ENCODE measurements at regions not wholly inside any gene's neighbourhood (a gene's known extent, or its start where the extent isn't known, plus 50 kb on each side); places are given as distances from the start of the nearest gene placed in this dataset.

DNA sequence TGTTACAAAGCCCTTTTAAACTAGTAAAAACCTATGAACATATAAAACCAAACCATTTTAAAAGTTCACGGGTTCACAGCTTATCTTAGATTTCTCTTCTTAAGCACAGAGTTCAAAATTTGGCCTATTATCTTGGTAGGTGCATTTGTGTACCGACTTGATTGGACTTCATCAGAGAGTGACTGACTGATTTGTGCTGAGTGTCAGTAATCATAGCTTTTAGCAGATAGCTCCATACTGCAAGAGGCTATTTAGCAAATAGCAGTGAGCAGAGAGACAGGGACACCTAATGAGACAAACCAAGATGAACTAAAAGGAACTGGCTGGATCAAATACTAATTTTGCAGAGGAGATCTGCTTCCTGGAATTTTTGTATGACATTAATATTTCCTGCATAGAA lies 274.5 kb downstream of the PRR16 start:
- intact Hi-C loops (cut with DNase I), result no loop called here
- DNase-seq (no peak), ATAC-seq (no peak)

DNA sequence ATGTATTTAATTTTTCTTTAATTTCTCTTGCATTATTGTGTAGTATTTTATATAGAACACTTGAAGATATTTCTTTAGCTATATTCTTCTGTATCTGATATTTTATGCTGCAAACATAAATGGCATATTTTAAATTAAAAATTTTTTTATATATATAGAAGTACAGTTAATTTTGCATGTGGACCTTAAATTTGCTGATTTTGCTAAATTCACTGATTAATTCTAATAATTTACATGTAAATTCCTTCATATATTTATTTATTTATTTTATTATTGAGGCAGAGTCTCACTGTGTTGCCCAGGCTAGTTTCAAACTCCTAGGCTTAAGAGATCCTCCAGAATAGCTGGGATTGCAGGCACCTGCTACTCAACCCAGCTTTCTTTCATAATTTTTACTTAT lies 276.9 kb downstream of the PRR16 start:
- DNase-seq, result no peak
- intact Hi-C loops (cut with DNase I), result no loop called here
- ATAC-seq, result no peak

DNA sequence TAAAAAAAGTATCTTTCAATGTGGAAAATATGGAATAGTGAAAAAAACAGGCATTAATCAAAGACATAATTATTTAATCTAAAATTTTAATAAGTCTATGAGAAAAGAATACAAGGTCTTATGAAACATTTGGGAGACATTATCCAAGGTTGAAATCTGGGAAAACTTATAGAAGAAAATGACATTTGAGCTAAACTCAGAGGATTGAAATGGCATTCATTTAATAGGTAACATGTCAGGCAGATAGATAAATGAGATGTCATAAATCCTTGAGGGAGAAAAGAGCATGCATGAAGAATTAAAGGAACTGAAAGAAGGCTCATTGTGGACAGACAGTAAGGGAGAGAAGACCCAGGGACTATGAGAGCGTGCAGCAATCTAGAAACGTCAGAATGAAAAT lies 284.4 kb downstream of the PRR16 start:
- intact Hi-C loops (cut with DNase I), result no loop called here
- ATAC-seq (no peak), DNase-seq (no peak)

DNA sequence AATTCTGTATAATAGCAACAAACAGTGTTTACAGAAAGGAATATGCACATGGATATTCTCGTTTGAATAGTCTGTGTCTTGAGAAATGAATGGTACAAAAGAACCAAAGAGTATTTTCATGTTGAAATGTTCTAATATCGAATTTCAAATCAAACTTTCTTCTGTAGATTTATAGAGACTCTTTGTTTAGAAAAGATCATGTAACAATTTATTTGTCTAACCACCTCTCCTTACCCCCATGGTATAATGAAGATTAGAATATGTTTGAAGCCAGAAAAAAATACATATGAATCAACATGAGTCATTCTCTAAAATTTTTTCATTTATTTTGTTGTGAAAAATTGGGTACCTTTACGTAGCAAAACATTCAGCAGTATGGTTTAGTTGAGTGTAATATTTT lies 285.6 kb downstream of the PRR16 start:
- intact Hi-C loops (cut with DNase I), result no loop called here
- DNase-seq (no peak), ATAC-seq (no peak)

DNA sequence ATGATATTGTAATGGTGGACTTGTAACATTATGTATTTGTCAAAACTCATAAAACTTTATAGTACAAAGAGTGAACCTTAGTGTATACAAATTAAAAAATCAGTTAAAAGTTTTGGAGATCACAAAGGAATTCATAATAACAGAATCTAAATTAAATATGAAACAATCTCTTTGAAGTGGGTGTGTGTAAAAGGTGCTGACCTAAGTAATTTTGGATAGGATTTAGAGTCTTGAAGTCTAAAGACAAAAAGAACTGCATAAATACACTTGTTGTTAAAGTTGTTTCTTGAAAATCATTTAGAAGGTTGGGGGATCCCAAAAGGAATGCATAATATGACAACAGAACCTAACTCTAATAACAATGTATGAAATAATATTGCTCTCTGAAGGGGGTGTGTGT lies 295.5 kb downstream of the PRR16 start:
- intact Hi-C loops (cut with DNase I), result no loop called here

DNA sequence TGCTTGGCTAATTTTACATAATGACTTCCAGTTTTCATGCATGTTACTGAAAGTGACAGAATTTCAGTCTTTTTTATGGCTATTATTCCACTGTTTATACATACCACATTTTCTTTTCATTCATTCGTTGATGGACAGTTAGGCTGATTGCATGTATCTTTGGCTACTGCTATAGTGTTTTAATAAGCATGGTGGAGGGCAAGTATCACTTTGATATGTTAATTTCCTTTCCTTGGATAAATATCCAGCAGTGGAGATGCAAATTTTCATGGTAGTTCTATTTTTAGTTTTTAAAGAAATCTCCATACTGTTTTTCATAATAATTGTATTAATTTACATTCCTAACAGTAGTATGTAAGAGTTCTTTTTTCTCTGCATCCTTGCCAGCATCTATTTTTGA lies 297.9 kb downstream of the PRR16 start:
- ATAC-seq, result no peak
- intact Hi-C loops (cut with DNase I), result no loop called here
- no peak for DNase-seq

More for the DNA sequence above, 295.5 kb downstream of the PRR16 start:
- no peak for ATAC-seq
- DNase-seq, result no peak

DNA sequence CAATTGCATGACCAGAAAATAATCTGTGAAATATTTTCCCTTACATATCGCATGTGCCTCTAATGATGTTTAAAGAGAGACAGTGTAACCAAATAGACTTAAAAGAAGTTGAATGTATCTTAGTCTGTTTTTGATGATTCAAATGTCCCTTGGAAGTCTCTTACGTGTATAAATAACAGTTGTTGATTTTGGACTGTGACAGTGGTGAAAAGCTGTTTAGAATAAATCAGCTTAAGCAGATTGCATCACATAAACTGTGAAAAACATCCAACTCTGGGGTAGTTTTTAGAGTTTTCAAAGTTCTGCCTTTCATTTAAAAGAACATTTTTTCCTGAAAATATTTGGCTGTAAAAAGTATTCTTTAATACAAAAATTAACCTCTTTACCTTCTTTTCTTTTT lies 301.1 kb downstream of the PRR16 start:
- intact Hi-C loops (cut with DNase I), result no loop called here
- no peak for DNase-seq
- ATAC-seq, result no peak

DNA sequence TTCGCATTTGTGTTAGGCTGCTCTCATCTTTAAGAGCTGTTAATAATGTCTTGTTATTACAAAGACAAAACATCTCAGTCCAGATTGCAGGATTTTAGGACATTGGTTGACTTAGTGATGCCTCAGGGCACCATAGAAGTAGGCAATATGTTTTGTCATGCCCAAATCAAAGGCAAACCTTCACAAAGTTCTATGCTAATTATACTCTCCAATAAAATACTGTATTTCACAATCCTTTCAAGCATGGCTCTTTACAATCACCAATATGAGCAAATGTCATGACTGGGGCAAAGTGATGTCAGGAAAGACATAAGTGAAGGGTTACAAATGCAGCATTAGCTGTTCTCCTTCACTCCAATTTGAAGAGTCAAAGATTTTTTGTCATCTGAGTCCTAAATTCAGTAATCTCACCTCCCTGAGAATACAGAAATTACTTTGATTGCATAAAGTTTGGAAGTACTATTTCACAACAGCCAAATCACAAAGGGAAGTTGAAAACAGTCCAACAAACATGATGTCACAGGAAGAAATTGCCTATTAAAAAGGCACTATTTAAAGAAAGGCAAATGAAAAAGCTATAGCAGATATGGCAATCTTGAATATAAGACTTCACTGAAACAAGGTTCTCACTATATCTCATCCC lies 303.2 kb downstream of the PRR16 start:
- ATAC-seq, result no peak
- no peak for DNase-seq
- intact Hi-C loops (cut with DNase I), result no loop called here

DNA sequence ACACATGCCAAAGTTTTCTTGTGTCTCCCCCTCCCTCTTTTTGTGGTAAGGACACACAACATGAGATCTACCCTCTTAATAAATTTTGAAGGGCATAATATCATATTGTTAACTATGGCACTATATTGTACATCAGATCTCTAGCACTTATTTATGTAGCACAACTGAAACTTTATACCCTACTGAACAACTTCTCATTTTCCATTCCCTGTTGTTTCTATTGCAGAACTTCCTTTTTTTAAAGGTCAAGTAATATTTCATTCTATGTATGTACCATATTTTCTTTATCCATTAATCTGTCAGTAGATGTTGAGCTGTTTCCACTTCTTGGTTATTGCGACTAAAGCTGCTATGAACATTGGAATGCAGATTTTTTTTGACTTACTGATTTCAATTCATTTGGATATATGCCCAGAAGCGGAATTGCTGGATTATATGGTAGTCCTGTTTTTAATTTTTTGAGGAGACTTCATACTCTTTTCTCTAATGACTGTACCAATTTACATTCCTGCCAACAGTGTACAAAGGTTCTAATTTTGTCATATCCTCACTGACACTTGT lies 305.3 kb downstream of the PRR16 start:
- ATAC-seq, result no peak

DNA sequence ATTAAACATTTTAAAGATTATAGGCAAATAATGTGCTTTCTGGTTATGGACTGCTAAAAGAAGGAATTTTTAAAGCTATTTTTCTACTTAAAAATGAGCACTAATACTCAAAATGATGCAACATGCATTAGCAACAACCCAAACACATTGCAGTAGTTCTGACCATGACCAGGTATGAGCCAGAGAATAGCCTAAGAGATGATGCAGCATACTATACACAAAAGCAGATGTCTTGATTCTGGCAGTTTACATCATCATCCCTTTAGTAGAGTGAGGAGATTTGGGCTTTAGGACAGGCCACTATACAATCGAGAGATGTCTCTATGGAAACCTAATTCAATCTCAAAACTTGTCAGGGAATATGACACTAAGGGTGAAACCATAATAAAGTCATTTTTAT lies 307.1 kb downstream of the PRR16 start:
- DNase-seq (no peak), ATAC-seq (no peak)
- intact Hi-C loops (cut with DNase I), result no loop called here

More for the DNA sequence above, 305.3 kb downstream of the PRR16 start:
- DNase-seq, result no peak
- intact Hi-C loops (cut with DNase I), result no loop called here

DNA sequence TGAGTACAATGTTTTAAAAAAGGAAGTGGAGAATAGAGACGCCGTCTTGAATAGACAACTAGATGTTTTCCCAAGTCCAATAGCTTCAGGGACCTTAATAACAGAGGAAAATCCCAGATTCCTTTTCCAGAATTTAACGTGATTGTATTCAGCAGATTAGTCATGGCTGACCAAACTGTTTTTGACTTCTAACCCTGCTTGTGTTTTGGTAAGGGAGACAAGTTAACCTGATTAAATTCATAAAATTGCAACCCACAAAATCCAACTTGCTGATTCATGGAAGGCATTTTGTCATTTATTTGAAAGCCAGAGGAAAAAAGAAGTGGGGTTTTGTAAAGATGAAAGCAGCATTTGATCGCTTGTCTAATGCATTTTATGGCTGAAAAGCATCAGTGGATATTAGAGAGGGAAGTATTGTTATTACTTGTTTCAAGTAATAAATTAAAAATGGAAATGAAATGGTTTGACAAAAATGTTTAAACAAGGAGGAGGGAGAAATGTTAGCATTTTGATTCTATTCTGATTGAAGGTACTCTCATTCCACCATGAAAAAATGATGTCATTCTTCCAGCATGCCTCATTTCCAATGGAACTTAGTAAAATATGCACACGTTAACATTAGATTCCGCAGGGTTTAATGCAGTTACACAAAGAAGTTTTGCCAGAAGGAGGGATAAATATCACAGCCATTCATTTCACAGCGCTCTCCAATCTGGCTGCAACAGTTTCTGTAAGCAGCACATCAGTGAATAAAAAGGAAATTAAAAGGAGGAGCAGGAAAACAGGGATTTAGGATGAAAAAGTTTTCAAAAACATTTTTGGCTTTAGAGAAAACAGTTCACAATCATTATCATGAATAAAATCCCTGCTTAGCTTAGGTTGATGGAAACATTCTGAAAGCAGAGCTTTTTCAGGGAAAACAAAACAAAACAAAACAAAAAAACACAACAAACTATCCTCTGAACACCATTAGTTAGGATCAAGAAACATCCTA lies 314.7 kb downstream of the PRR16 start:
- DNase-seq, result no peak
- ATAC-seq, result no peak
- intact Hi-C loops (cut with DNase I), result no loop called here

DNA sequence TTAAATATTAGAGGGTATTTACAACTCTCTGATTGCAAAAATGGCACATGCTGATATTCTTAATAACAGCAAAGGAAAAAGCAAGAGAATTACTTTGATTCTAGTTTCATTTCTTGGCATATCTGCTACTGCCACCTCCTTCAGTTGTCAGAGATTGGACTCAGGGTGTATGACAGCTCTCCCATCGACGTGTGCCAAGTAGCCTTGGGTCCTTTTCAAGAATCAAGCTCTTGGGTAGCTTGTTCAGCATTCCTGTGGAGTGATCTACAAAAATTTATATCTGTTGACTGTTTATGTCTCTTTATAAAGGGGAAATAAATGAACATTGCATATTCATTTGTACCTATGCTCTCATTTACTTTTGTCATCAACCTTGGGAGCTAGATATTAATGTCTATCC lies 315.6 kb downstream of the PRR16 start:
- DNase-seq, result no peak
- intact Hi-C loops (cut with DNase I), result no loop called here
- no peak for ATAC-seq

DNA sequence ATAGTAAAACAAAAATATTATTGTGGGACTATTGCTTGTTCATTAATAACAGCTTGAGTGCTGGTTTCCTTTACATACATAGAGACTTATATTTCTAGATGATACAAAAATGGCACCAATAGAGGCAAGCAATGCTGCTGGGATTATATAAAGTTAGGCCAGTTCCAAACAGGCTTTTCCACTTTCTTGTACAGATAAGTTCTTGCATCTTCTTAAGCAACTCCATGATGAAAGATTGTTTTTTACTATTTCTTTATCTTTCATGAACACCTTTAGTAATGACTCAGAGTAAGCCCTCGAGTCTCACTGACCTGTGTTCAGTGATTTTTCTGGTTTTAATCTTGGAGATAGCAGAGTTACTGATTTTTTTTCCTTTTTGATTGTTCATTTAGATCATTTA lies 324.4 kb downstream of the PRR16 start:
- intact Hi-C loops (cut with DNase I), result no loop called here
- DNase-seq (no peak), ATAC-seq (no peak)

DNA sequence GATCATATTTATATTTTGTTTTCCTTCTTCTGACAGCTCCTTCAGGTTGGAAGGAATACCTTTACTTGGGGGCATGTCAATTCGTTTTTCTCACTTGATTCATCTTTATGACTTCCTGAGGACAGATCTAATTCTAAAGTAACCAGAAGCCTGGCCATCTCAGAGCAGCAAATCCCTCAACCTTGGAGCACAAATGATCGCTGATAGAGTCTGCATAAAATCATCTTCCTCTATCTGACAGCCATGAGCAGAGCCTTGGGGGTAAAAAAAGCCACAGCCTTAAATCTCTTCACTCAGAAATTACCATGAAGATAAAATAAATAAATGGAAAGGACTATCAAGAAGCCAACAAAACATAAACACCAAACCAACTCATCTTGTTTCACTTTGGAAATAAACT lies 325.8 kb downstream of the PRR16 start:
- no peak for DNase-seq
- no peak for ATAC-seq
- intact Hi-C loops (cut with DNase I), result no loop called here

DNA sequence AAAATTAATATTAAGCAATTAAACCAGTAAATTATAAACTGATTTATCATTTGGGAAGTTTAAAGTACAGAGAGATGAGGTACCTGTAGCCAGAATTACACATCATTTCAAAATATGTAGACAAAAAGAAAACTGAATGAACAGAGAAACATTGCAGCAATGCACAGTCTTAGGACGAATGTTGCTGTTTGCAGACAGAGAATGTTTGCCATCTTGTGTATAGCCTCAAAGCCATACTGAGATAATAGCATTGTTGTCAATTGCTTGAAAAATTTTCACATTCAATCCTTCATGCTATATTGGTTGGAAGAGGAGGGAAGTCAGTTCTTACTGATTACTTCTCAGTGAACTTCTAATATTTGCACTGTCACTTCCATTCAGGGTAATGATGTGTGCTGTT lies 326.2 kb downstream of the PRR16 start:
- ATAC-seq (no peak), DNase-seq (no peak)
- intact Hi-C loops (cut with DNase I), result no loop called here

DNA sequence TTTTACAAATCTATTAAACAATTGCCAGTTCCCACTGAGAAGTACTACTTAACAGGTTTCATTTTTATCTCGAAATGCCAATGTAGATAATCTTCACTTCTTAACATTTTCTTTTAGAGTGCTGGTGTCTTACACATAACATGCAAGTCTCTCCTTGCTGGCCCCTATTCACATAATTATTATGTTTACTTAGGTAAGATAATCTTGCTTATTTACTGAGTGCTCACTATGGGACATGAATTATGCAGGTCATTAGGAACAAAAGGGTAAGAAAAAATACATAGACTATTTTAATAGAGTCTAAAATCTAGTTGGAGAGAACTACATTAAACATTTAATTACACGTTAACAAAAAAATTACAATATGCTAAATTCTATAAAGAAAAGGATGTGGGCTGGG lies 328.4 kb downstream of the PRR16 start:
- intact Hi-C loops (cut with DNase I), result no loop called here
- DNase-seq (no peak), ATAC-seq (no peak)

DNA sequence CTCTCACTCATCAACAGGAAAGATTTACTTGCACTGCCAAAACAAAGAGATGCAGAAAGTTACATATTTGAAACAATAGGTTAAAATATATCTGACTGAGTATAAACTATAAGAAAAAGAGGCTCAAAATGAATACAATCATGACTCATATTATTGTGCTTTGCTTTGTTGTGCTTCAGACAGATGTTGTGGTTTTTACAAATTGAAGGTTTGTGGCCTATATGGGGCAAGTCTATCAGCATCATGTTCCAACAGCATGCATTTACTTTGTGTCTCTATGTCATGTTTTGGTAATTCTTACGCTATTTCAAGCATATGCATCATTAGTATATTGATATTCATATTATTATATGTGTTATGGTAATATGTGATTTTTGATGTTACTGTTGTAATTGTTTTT lies 330.0 kb downstream of the PRR16 start:
- ATAC-seq, result no peak
- no peak for DNase-seq
- intact Hi-C loops (cut with DNase I), result no loop called here

DNA sequence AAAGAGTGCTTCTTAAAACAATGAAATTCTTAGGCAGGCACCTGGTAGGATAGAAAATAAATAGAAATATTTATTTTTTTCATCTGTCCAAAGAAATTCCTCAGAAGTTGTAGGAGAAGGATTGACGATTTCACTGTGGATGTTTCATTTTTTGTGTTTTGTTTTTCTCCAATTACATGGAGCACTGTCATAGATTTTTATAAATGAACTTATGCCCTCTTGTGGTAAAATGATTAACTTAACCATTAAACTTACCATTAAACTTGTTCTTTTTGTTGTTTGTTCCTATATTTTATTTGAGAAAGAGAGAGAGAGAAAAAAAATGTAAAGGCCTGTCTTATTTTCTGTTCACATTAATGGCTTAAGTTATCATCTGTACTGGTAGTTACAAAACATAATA lies 339.2 kb downstream of the PRR16 start:
- intact Hi-C loops (cut with DNase I), result no loop called here
- DNase-seq (no peak), ATAC-seq (no peak)

DNA sequence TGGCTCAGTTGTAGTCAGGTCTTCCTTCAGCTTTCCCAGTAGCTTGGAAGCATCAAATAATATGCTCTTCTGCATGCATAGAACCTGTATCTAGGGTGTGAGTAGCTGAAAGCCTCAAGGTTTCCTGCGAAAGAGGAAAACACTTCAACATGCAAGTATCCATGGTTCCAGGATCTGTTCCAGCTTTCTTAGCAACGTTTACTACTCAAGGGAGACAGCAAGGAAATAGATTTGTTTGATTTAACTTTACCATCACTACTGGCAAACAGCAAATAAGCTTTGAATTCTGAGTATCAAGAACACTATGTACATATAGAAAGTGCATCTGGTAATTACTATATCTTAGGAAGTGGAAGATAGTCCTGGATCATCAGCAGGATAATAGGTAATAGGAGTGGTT lies 341.0 kb downstream of the PRR16 start:
- no peak for ATAC-seq
- intact Hi-C loops (cut with DNase I), result no loop called here
- DNase-seq, result no peak

DNA sequence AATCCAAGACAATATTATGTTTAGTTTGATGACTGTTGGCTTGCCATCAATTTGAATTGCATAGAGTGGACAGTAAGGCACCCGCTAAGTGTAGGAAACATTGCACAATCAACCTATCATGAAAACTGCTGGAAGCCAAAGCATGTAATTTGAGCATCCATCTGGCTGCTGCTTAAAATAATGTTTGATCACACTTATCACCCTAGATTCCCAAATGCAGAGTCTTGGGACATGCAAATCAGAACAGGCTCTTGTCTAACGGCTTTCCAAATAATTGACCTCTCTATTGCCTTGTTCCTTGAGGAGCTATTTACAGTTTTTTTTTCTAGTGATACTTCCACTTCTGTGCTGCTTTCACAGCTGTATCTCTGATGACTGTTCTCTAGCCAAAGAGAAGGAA lies 342.1 kb downstream of the PRR16 start:
- DNase-seq (no peak), ATAC-seq (no peak)
- intact Hi-C loops (cut with DNase I), result no loop called here

DNA sequence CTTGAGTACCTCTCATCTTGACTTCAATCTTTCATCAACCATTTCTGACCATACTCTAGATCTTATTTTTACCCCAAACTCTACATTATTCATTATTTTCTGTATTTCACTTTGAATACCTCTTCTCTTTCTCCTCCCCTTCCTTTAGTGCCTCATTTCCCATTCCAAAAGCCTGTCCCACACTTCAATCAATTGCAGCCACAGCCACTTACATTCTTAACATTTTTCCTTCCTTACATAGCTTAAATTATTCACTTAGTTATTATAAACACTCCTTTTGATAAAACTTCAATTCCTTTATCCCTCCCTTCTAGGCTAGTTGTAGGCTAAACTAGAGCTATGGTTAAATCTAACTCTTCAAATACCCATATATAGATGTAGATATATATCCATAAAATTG lies 344.0 kb downstream of the PRR16 start:
- no peak for DNase-seq
- no peak for ATAC-seq
- intact Hi-C loops (cut with DNase I), result no loop called here

Data from left cardiac atrium (tissue), 4 donors.